PC-9 (cell line): ENCODE measurements at regions not wholly inside any gene's neighbourhood (a gene's known extent, or its start where the extent isn't known, plus 50 kb on each side); places are given as distances from the start of the nearest gene placed in this dataset.

Experiments
- BruUV-seq: library from RNA; stranded (reverse); fragments of 400-500 nt; replicated peaks from 2 replicates; lab custom pipeline; 2021; lab: Mats Ljungman, UMichigan
- CTCF ChIA-PET: fragments of 300-600 bp; sonication (Branson Sonifier 250); formaldehyde crosslinking; loops from one replicate; lab custom pipeline; 2022; ENCODE audit warnings: antibody characterized with exemption; lab: Charles Lee
- POLR2A ChIA-PET: fragments of 300-600 bp; sonication (Branson Sonifier 250); formaldehyde crosslinking; loops from one replicate; lab custom pipeline; 2022; ENCODE audit warnings: antibody characterized with exemption; ENCODE audit not compliant: unreplicated experiment; lab: Charles Lee
- DNase-seq, 2 experiments: peaks; one replicate each; pipeline versions ENCODE4 v3.0.0 to v3.0.0-alpha.2; 2015 to 2022; ENCODE audit warnings: mixed read lengths in 1 of 2
- H2AFZ ChIP-seq: fragments of 200-600 bp; sonication (generic); 2 replicates; pipeline ENCODE4 v1.8.1; 2017; ENCODE audit warnings: antibody characterized with exemption
- H3F3A ChIP-seq: fragments of 200-600 bp; sonication (generic); 2 replicates; pipeline ENCODE4 v1.8.1; 2017; ENCODE audit warnings: antibody characterized with exemption, mild to moderate bottlenecking, low read depth; ENCODE audit not compliant: insufficient read depth
- H3K27ac ChIP-seq: fragments of 200-600 bp; sonication (generic); 2 replicates; pipeline ENCODE4 v1.6.1; 2016; ENCODE audit warnings: mixed run types
- H3K27me3 ChIP-seq: fragments of 200-600 bp; sonication (generic); 2 replicates; pipeline ENCODE4 v1.6.1; 2016; ENCODE audit warnings: low read depth, mixed run types; ENCODE audit not compliant: insufficient read depth
- H3K36me3 ChIP-seq: fragments of 200-600 bp; sonication (generic); 2 replicates; pipeline ENCODE4 v1.6.1; 2016; ENCODE audit warnings: low read depth, mixed run types
- H3K4me1 ChIP-seq: fragments of 200-600 bp; sonication (generic); replicated peaks from 2 replicates; pipeline ENCODE4 v1.6.1; 2016; ENCODE audit warnings: mixed run types; ENCODE audit not compliant: insufficient read depth
- H3K4me2 ChIP-seq: fragments of 200-600 bp; sonication (generic); 2 replicates; pipeline ENCODE4 v1.6.1; 2017; ENCODE audit warnings: mixed run types
- H3K4me3 ChIP-seq: fragments of 200-600 bp; sonication (generic); 2 replicates; pipeline ENCODE4 v1.6.1; 2016; ENCODE audit warnings: mixed run types
- H3K79me2 ChIP-seq: fragments of 200-600 bp; sonication (generic); 2 replicates; pipeline ENCODE4 v1.6.1; 2017; ENCODE audit warnings: low read depth, mixed run types
- H3K9me2 ChIP-seq: fragments of 200-600 bp; sonication (generic); 2 replicates; pipeline ENCODE4 v1.8.1; 2017; ENCODE audit warnings: mild to moderate bottlenecking; ENCODE audit not compliant: insufficient read depth
- H3K9me3 ChIP-seq: fragments of 200-600 bp; sonication (generic); 2 replicates; pipeline ENCODE4 v1.8.1; 2016; ENCODE audit warnings: low read depth; ENCODE audit not compliant: insufficient read depth
- H4K20me1 ChIP-seq: fragments of 200-600 bp; sonication (generic); 2 replicates; pipeline ENCODE4 v1.8.1; 2017; ENCODE audit not compliant: insufficient read depth
- EZH2 ChIP-seq: fragments of 200-600 bp; sonication (generic); IDR thresholded peaks from 2 replicates; pipeline ENCODE4 v1.8.0; 2017; ENCODE audit warnings: antibody characterized with exemption, low read depth
- intact Hi-C: fragments of 100-400 bp; cut with micrococcal nuclease; formaldehyde crosslinking; loops from one replicate; pipeline ENCODE4 v1.10.0; 2022; ENCODE audit not compliant: unreplicated experiment
- TF ChIP-seq, protein P1 (sequence below): fragments of 200-600 bp; sonication (generic); conservative IDR thresholded peaks from 2 replicates; pipeline ENCODE4 v1.6.1; 2017; ENCODE audit warnings: mixed run types, antibody characterized with exemption, mild to moderate bottlenecking, moderate library complexity

DNA sequence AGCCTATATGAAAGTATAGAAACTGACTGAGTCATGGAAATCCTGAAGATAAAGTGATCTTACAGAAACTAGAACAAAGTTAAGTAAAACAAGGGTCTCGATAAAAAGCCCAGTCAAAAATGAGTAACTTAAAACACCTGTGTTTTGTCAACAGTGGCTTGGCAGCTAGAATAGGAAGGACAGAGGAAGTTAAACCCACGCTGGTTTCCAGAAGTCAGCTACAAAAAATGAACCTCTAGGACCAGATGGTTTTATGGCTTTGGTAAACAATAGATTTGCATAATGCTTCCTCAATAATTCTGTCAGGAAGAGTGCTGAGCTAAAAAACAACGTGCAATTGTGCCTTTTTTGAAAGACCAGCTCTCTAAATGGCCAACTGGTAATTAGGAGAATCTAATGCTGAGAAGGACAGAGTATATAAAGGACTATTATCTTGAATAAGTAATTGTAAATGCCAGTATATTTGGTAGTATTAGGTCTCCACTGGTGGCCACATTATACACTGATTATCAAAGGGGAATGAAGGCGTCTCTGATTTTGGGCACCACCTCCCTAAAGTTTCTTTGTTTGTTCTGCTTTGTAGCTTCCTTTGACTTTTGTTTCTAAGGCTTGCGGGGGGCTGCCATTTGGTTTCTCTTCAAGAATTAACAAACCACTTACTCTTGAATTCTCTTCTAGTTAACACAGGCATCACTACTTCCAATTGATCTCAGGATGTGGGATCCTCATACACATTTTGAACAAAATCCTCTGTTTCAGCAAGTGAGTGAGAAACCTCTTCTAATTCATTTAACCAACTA, 72.2 kb upstream of the PPP3CA start:
- H3K27me3 ChIP-seq: no peaks in the 10 kb centered on the region
- no peaks in the 10 kb centered on the region; the same call in 1 of the 2 replicates for H3K4me1 ChIP-seq
- no peaks in the 10 kb centered on the region; the same call in 1 of the 2 replicates for H3K9me2 ChIP-seq
- no peak overlapping the region for H2AFZ ChIP-seq
- no peak overlapping the region for H3K4me3 ChIP-seq
- TF ChIP-seq, protein P1, sequence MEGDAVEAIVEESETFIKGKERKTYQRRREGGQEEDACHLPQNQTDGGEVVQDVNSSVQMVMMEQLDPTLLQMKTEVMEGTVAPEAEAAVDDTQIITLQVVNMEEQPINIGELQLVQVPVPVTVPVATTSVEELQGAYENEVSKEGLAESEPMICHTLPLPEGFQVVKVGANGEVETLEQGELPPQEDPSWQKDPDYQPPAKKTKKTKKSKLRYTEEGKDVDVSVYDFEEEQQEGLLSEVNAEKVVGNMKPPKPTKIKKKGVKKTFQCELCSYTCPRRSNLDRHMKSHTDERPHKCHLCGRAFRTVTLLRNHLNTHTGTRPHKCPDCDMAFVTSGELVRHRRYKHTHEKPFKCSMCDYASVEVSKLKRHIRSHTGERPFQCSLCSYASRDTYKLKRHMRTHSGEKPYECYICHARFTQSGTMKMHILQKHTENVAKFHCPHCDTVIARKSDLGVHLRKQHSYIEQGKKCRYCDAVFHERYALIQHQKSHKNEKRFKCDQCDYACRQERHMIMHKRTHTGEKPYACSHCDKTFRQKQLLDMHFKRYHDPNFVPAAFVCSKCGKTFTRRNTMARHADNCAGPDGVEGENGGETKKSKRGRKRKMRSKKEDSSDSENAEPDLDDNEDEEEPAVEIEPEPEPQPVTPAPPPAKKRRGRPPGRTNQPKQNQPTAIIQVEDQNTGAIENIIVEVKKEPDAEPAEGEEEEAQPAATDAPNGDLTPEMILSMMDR: no peak
- TF ChIP-seq EZH2: no peak
- no peaks in the 10 kb centered on the region for H3K36me3 ChIP-seq
- H3F3A ChIP-seq: no peaks in the 10 kb centered on the region
- H3K9me3 ChIP-seq: no peaks in the 10 kb centered on the region
- no peaks in the 10 kb centered on the region for H4K20me1 ChIP-seq
- POLR2A ChIA-PET: interaction anchor here (0.7 kb wide), 1 partner anchor 346 kb away, joined by 3 read pairs; no protein-coding TSS in a partner anchor
- CTCF ChIA-PET: no interaction called here
- intact Hi-C loops: loop anchor here (5.0 kb wide), 1 partner anchor 52 kb away; no protein-coding TSS in a partner anchor
- no peak for DNase-seq
- no peak overlapping the region for H3K27ac ChIP-seq
- no TSS peak for BruUV-seq
- H3K79me2 ChIP-seq: no peaks in the 10 kb centered on the region
- H3K4me2 ChIP-seq: no peak overlapping the region

DNA sequence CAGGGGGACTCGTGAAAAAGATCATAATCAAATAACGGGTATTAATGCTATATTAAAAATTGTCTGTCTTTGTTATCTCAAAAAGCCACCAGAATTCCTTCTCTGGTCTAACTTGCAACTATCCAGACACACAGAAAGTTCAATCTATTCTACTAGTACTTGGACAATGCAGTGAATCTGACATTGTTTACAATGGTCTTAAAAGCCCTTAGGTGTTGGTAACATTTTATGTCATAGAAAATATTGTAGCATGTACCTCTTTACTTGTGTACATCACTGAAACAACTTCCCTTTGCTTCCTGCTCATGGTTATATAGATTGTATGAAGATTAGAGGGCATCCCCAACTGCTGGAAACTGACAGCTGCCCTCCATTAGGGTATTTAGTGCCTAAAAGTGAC, 71.1 kb upstream of the PPP3CA start:
- POLR2A ChIA-PET: interaction anchor here (0.7 kb wide), 1 partner anchor 208 kb away, joined by 3 read pairs; no protein-coding TSS in a partner anchor
- Histone ChIP-seq H3K4me3 (no peak overlapping the region), H3K9me2 (no peaks in the 10 kb centered on the region), H3K79me2 (no peaks in the 10 kb centered on the region), H2AFZ (no peak overlapping the region), H4K20me1 (no peaks in the 10 kb centered on the region), H3K27me3 (no peaks in the 10 kb centered on the region), H3K4me2 (no peak overlapping the region), H3K36me3 (no peaks in the 10 kb centered on the region), H3F3A (no peaks in the 10 kb centered on the region), H3K9me3 (no peaks in the 10 kb centered on the region), H3K4me1 (no peaks in the 10 kb centered on the region; the same call in 1 of the 2 replicates), H3K27ac (no peak overlapping the region)
- BruUV-seq: no TSS peak
- intact Hi-C loops: no loop called here
- CTCF ChIA-PET: no interaction called here
- TF ChIP-seq EZH2: no peak
- TF ChIP-seq, protein P1: no peak
- no peak for DNase-seq

DNA sequence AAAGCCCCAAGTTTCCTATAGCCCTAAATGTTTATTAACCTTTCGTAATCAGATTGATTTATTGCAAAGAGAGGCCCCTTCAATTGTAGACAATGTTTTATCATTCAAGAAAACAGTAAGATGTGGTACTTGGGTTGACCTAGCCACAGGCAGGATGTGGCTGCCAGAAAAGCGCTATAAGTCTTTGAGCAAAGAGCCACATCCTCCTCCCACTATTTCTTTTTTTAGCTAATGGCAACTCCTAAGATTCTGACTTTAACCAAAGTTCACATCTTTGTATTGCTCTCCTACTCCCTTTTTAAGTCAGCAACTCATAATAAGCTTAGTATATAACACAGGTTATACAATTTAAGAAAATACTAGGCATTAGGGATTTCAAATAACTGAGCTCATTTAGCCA, 70.7 kb upstream of the PPP3CA start:
- CTCF ChIA-PET: no interaction called here
- H3K79me2 ChIP-seq: no peaks in the 10 kb centered on the region
- no peaks in the 10 kb centered on the region for H3K9me2 ChIP-seq
- POLR2A ChIA-PET: interaction anchor here (0.7 kb wide), 1 partner anchor 208 kb away, joined by 3 read pairs; no protein-coding TSS in a partner anchor
- intact Hi-C loops: no loop called here
- H3K4me3 ChIP-seq: no peak overlapping the region
- H3F3A ChIP-seq: no peaks in the 10 kb centered on the region
- H3K4me1 ChIP-seq: no peaks in the 10 kb centered on the region; the same call in 1 of the 2 replicates
- H3K27me3 ChIP-seq: no peaks in the 10 kb centered on the region
- H2AFZ ChIP-seq: no peak overlapping the region
- BruUV-seq: no TSS peak
- no peaks in the 10 kb centered on the region for H3K36me3 ChIP-seq
- H3K27ac ChIP-seq: no peak overlapping the region
- H3K9me3 ChIP-seq: no peaks in the 10 kb centered on the region
- H3K4me2 ChIP-seq: no peak overlapping the region
- no peak for DNase-seq
- no peaks in the 10 kb centered on the region for H4K20me1 ChIP-seq
- TF ChIP-seq, protein P1: no peak
- no peak for TF ChIP-seq EZH2
